SK-N-SH (cell line): ENCODE measurements at regions not wholly inside any gene's neighbourhood (a gene's known extent, or its start where the extent isn't known, plus 50 kb on each side); places are given as distances from the start of the nearest gene placed in this dataset.

ENCODE experiments used
- CTCF ChIA-PET: fragments of 300-600, 350-600 bp; formaldehyde crosslinking; extraction: SDS; loops from one replicate; lab custom pipeline; 2021; lab: Yijun Ruan, JAX
- POLR2A ChIA-PET: fragments of 350-600 bp; sonication (Branson Sonifier 250); formaldehyde crosslinking; extraction: SDS; loops from one replicate; lab custom pipeline; 2020; ENCODE audit warnings: antibody characterized with exemption, inconsistent platforms; lab: Yijun Ruan, JAX
- DNase-seq: peaks from one replicate; pipeline ENCODE4 v3.0.0; 2012
- H2AFZ ChIP-seq: fragments of 200-600 bp; sonication (generic); 2 replicates; pipeline ENCODE4 v1.8.1; 2016; ENCODE audit warnings: antibody characterized with exemption, mild to moderate bottlenecking, low read depth
- H3F3A ChIP-seq: fragments of 200-600 bp; sonication (generic); replicated peaks from 2 replicates; pipeline ENCODE3; 2016; ENCODE audit warnings: antibody characterized with exemption, mild to moderate bottlenecking; ENCODE audit not compliant: insufficient read depth
- H3K27ac ChIP-seq, 2 experiments: fragments of 200-500 bp in 1 of 2; fragments of 200-600 bp in 1 of 2; sonication (Bioruptor generic) in 1 of 2; sonication (generic), shearing (Covaris generic) in 1 of 2; 2 replicates each; pipeline versions ENCODE4 v1.5.1 to v1.6.1; 2014 to 2016; ENCODE audit warnings: low read depth in 2 of 2, inconsistent platforms in 1 of 2, low read length in 1 of 2, mild to moderate bottlenecking in 1 of 2, mixed read lengths in 1 of 2
- H3K27me3 ChIP-seq: fragments of 200-600 bp; sonication (generic), shearing (Covaris generic); 2 replicates; pipeline ENCODE4 v1.6.1; 2016; ENCODE audit warnings: mixed run types; ENCODE audit not compliant: insufficient read depth
- H3K36me3 ChIP-seq, 2 experiments: fragments of 200-500 bp in 1 of 2; fragments of 200-600 bp in 1 of 2; sonication (Bioruptor generic) in 1 of 2; sonication (generic) in 1 of 2; replicated peaks in 1 of 2; 2 replicates each; pipeline versions ENCODE3 to v1.5.1; 2014 to 2016; ENCODE audit warnings: low read length in 1 of 2, mild to moderate bottlenecking in 1 of 2; ENCODE audit not compliant: insufficient read depth in 2 of 2, control insufficient read depth in 1 of 2
- H3K4me1 ChIP-seq, 2 experiments: fragments of 200-500 bp in 1 of 2; fragments of 200-600 bp in 1 of 2; sonication (Bioruptor generic) in 1 of 2; sonication (generic), shearing (Covaris generic) in 1 of 2; 2 replicates each; pipeline versions ENCODE4 v1.5.1 to v1.6.1; 2014 to 2016; ENCODE audit warnings: low read depth in 1 of 2, low read length in 1 of 2, mixed run types in 1 of 2; ENCODE audit not compliant: insufficient read depth in 2 of 2, control insufficient read depth in 1 of 2
- H3K4me2 ChIP-seq: fragments of 200-600 bp; sonication (generic), shearing (Covaris generic); 2 replicates; pipeline ENCODE4 v1.6.1; 2017; ENCODE audit warnings: mixed run types
- H3K4me3 ChIP-seq, 2 experiments: fragments of 200-500 bp in 1 of 2; fragments of 200-600 bp in 1 of 2; sonication (Bioruptor generic) in 1 of 2; sonication (generic), shearing (Covaris generic) in 1 of 2; 2 replicates each; pipeline versions ENCODE4 v1.5.1 to v1.8.1; 2014 to 2016; ENCODE audit warnings: low read depth in 2 of 2, inconsistent platforms in 1 of 2, low read length in 1 of 2, mild to moderate bottlenecking in 1 of 2, mixed read lengths in 1 of 2, moderate library complexity in 1 of 2
- H3K79me2 ChIP-seq: fragments of 200-600 bp; sonication (generic); 2 replicates; pipeline ENCODE4 v1.8.1; 2017; ENCODE audit warnings: mild to moderate bottlenecking; ENCODE audit not compliant: insufficient read depth
- H3K9ac ChIP-seq: fragments of 200-600 bp; sonication (generic); 2 replicates; pipeline ENCODE4 v1.6.1; 2017; ENCODE audit warnings: mixed run types
- H3K9me2 ChIP-seq: fragments of 200-600 bp; sonication (generic); 2 replicates; pipeline ENCODE4 v1.6.1; 2017; ENCODE audit warnings: mixed run types
- H3K9me3 ChIP-seq: fragments of 200-600 bp; sonication (generic); 2 replicates; pipeline ENCODE4 v1.6.1; 2017; ENCODE audit warnings: mixed run types, mild to moderate bottlenecking, moderate library complexity
- H4K20me1 ChIP-seq: fragments of 200-600 bp; sonication (generic); 2 replicates; pipeline ENCODE4 v1.6.1; 2017; ENCODE audit warnings: mild to moderate bottlenecking, mixed run types; ENCODE audit not compliant: insufficient read depth
- CTCF ChIP-seq: fragments of 200-600 bp; sonication (generic); IDR thresholded peaks from 2 replicates; pipeline ENCODE4 v1.6.1; 2017; ENCODE audit warnings: antibody characterized with exemption, mild to moderate bottlenecking, moderate library complexity
- ELF1 ChIP-seq: IDR thresholded peaks from 2 replicates; pipeline ENCODE4 v1.4.0; 2012
- EP300 ChIP-seq, 2 experiments: IDR thresholded peaks; 2 replicates each; pipeline versions ENCODE4 v1.4.0 to v1.6.1; 2012; ENCODE audit warnings: borderline replicate concordance in 1 of 2, low read depth in 1 of 2, low read length in 1 of 2
- EZH2phosphoT487 ChIP-seq: fragments of 200-600 bp; sonication (generic); IDR thresholded peaks from 2 replicates; pipeline ENCODE4 v1.6.1; 2017; ENCODE audit warnings: low read depth, mixed run types, mild to moderate bottlenecking, antibody characterized with exemption, moderate library complexity, borderline replicate concordance
- FOSL2 ChIP-seq: IDR thresholded peaks from 2 replicates; pipeline ENCODE4 v1.4.0; 2012; ENCODE audit warnings: low read depth, mild to moderate bottlenecking, moderate library complexity, borderline replicate concordance
- FOXJ3 ChIP-seq: sonication (generic); formaldehyde crosslinking; IDR thresholded peaks from 2 replicates; pipeline ENCODE4 v1.5.1; 2020; ENCODE audit warnings: mild to moderate bottlenecking, missing genetic modification reagents
- FOXM1 ChIP-seq: IDR thresholded peaks from 2 replicates; pipeline ENCODE4 v1.4.0; 2012; ENCODE audit warnings: low read depth, mild to moderate bottlenecking
- GABPA ChIP-seq: IDR thresholded peaks from 2 replicates; pipeline ENCODE4 v1.4.0; 2012; ENCODE audit warnings: low read depth, mild to moderate bottlenecking
- GATA2 ChIP-seq: sonication (generic); formaldehyde crosslinking; IDR thresholded peaks from 2 replicates; pipeline ENCODE4 v1.5.0; 2020; ENCODE audit warnings: mild to moderate bottlenecking, missing genetic modification reagents
- IRF3 ChIP-seq: fragments of 150-350 bp; IDR thresholded peaks from 2 replicates; pipeline ENCODE4 v1.6.1; 2016; ENCODE audit warnings: mild to moderate bottlenecking, low read depth, low read length
- MAX ChIP-seq: IDR thresholded peaks from 2 replicates; pipeline ENCODE4 v1.4.0; 2012; ENCODE audit warnings: low read depth
- MEF2A ChIP-seq: IDR thresholded peaks from 2 replicates; pipeline ENCODE4 v1.4.0; 2012; ENCODE audit warnings: low read depth, borderline replicate concordance
- MXI1 ChIP-seq: IDR thresholded peaks from 2 replicates; pipeline ENCODE4 v1.6.1; 2012; ENCODE audit warnings: mild to moderate bottlenecking, low read depth, low read length, improper control_type of control experiment
- NFIC ChIP-seq: IDR thresholded peaks from 2 replicates; pipeline ENCODE4 v1.4.0; 2012; ENCODE audit warnings: borderline replicate concordance
- RAD21 ChIP-seq: IDR thresholded peaks from 2 replicates; pipeline ENCODE4 v1.6.1; 2012; ENCODE audit warnings: mild to moderate bottlenecking, low read length
- REST ChIP-seq: IDR thresholded peaks from 2 replicates; pipeline ENCODE4 v1.6.1; 2012; ENCODE audit warnings: mild to moderate bottlenecking, low read depth, low read length, moderate library complexity
- RFX5 ChIP-seq: IDR thresholded peaks from 2 replicates; pipeline ENCODE4 v1.6.1; 2012; ENCODE audit warnings: mild to moderate bottlenecking, improper control_type of control experiment, low read length
- RXRA ChIP-seq: IDR thresholded peaks from 2 replicates; pipeline ENCODE4 v1.4.0; 2012; ENCODE audit warnings: low read depth, mild to moderate bottlenecking, borderline replicate concordance
- SIN3A ChIP-seq: IDR thresholded peaks from 2 replicates; pipeline ENCODE4 v1.6.1; 2012; ENCODE audit warnings: low read depth, mild to moderate bottlenecking, low read length, moderate library complexity, borderline replicate concordance
- TCF12 ChIP-seq: IDR thresholded peaks from 2 replicates; pipeline ENCODE4 v1.4.0; 2012
- TEAD4 ChIP-seq: IDR thresholded peaks from 2 replicates; pipeline ENCODE4 v1.4.0; 2012; ENCODE audit warnings: mild to moderate bottlenecking, borderline replicate concordance; ENCODE audit not compliant: insufficient read depth
- WGBS: methylation state at CpG from one replicate; pipeline ENCODE4 v1.1.6; 2017; ENCODE audit warnings: low lambda C conversion rate; 5-methylcytosine and 5-hydroxymethylcytosine counted together

- no peak for TF ChIP-seq CTCF
- TF ChIP-seq EZH2phosphoT487 = no peak
- TF ChIP-seq RAD21 = no peak
- TF ChIP-seq TEAD4 = no peak
Measured at GRCh38 chr9:106438928-106439327, 424.0 kb upstream of the ZNF462 start (continued).

- H3K9me2 ChIP-seq = no peaks in the 10 kb centered on the region; the same call in 1 of the 2 replicates
- no peak overlapping the region for H3K9ac ChIP-seq
- TF ChIP-seq RXRA = no peak
- no peak for TF ChIP-seq MAX
- no peak for TF ChIP-seq MXI1
- no peak for TF ChIP-seq IRF3
- no peak for TF ChIP-seq RFX5
- TF ChIP-seq CTCF = no peak
- TF ChIP-seq FOSL2 = no peak
- no peak for TF ChIP-seq TEAD4
- no peak for TF ChIP-seq REST
- no peak for TF ChIP-seq EP300 (IDR thresholded peaks at IDR 0.05; ENCODE audit: borderline replicate concordance in 1 of 2, low read depth in 1 of 2, low read length in 1 of 2)
- TF ChIP-seq GABPA = no peak
- no peak for TF ChIP-seq SIN3A
- no peak for TF ChIP-seq ELF1
- TF ChIP-seq MEF2A = no peak
- TF ChIP-seq FOXJ3 (CRISPR knock-in tag) = no peak
- TF ChIP-seq TCF12 = no peak
- TF ChIP-seq FOXM1 = no peak
- TF ChIP-seq GATA2 (CRISPR knock-in tag) = no peak
- no peak for TF ChIP-seq NFIC
- no peaks in the 10 kb centered on the region for H3K27me3 ChIP-seq
- no peaks in the 10 kb centered on the region for H3F3A ChIP-seq
- H3K4me2 ChIP-seq = no peak overlapping the region
- no peaks in the 10 kb centered on the region for H3K36me3 ChIP-seq
- no peak for DNase-seq
- H3K4me3 ChIP-seq = no peak overlapping the region
- no peaks in the 10 kb centered on the region for H3K9me3 ChIP-seq
- ChIA-PET CTCF (no interaction called here), POLR2A (no interaction called here)
- H4K20me1 ChIP-seq = no peaks in the 10 kb centered on the region
- no peak overlapping the region for H3K27ac ChIP-seq
- H3K4me1 ChIP-seq = no peaks in the 10 kb centered on the region
- 66% methylated on average over 3 of the region's 3 CpGs for WGBS
- H3K79me2 ChIP-seq = no peaks in the 10 kb centered on the region
- no peak overlapping the region for H2AFZ ChIP-seq
Measured at GRCh38 chr9:106441283-106441682, 421.7 kb upstream of the ZNF462 start.
